ENCODE measurements at regions not wholly inside any gene's neighbourhood (a gene's known extent, or its start where the extent isn't known, plus 50 kb on each side); places are given as distances from the start of the nearest gene placed in this dataset.

GRCh38 chr18:43855376-43855775, 578.1 kb upstream of the SYT4 start:
- H3K36me3 Mint-ChIP-seq (ENCODE audit: unreplicated experiment) = no peaks in the 10 kb centered on the region
- H3K27me3 Mint-ChIP-seq (ENCODE audit: unreplicated experiment) = no peaks in the 10 kb centered on the region
- no peaks in the 10 kb centered on the region for H3K9me3 Mint-ChIP-seq (ENCODE audit: unreplicated experiment)
- no peak overlapping the region for H3K27ac Mint-ChIP-seq (ENCODE audit: unreplicated experiment)
- no peaks in the 10 kb centered on the region for H3K4me1 Mint-ChIP-seq (ENCODE audit: low read depth, unreplicated experiment)
- DNase-seq = no peak
- no peak overlapping the region for H3K4me3 Mint-ChIP-seq (ENCODE audit: unreplicated experiment)
- no peak for TF ChIP-seq CTCF (IDR thresholded peaks at IDR 0.05; ENCODE audit: partially characterized antibody, unreplicated experiment)

GRCh38 chr18:43863180-43863579, 585.9 kb upstream of the SYT4 start:
- DNase-seq = no peak

GRCh38 chr18:43866696-43867095, 589.4 kb upstream of the SYT4 start:
- no peak for DNase-seq
- H3K27me3 Mint-ChIP-seq (ENCODE audit: unreplicated experiment) = no peaks in the 10 kb centered on the region

More at GRCh38 chr18:43863180-43863579, 585.9 kb upstream of the SYT4 start:
- H3K27ac Mint-ChIP-seq (ENCODE audit: unreplicated experiment) = no peak overlapping the region
- H3K27me3 Mint-ChIP-seq (ENCODE audit: unreplicated experiment) = no peaks in the 10 kb centered on the region
- H3K4me3 Mint-ChIP-seq (ENCODE audit: unreplicated experiment) = no peak overlapping the region
- no peaks in the 10 kb centered on the region for H3K9me3 Mint-ChIP-seq (ENCODE audit: unreplicated experiment)
- H3K36me3 Mint-ChIP-seq (ENCODE audit: unreplicated experiment) = no peaks in the 10 kb centered on the region
- H3K4me1 Mint-ChIP-seq (ENCODE audit: low read depth, unreplicated experiment) = no peaks in the 10 kb centered on the region
- no peak for TF ChIP-seq CTCF (IDR thresholded peaks at IDR 0.05; ENCODE audit: partially characterized antibody, unreplicated experiment)

GRCh38 chr18:43868497-43868995, 591.3 kb upstream of the SYT4 start:
- TF ChIP-seq CTCF (IDR thresholded peaks at IDR 0.05; ENCODE audit: partially characterized antibody, unreplicated experiment) = no peak
- no peak overlapping the region for H3K27ac Mint-ChIP-seq (ENCODE audit: unreplicated experiment)
- no peaks in the 10 kb centered on the region for H3K4me1 Mint-ChIP-seq (ENCODE audit: low read depth, unreplicated experiment)
- no peaks in the 10 kb centered on the region for H3K36me3 Mint-ChIP-seq (ENCODE audit: unreplicated experiment)
- no peaks in the 10 kb centered on the region for H3K9me3 Mint-ChIP-seq (ENCODE audit: unreplicated experiment)
- no peak overlapping the region for H3K4me3 Mint-ChIP-seq (ENCODE audit: unreplicated experiment)
- no peak for DNase-seq
- no peaks in the 10 kb centered on the region for H3K27me3 Mint-ChIP-seq (ENCODE audit: unreplicated experiment)

More at GRCh38 chr18:43866696-43867095, 589.4 kb upstream of the SYT4 start:
- Mint-ChIP-seq H3K27ac (ENCODE audit: unreplicated experiment) (no peak overlapping the region), H3K36me3 (ENCODE audit: unreplicated experiment) (no peaks in the 10 kb centered on the region), H3K9me3 (ENCODE audit: unreplicated experiment) (no peaks in the 10 kb centered on the region), H3K4me1 (ENCODE audit: low read depth, unreplicated experiment) (no peaks in the 10 kb centered on the region), H3K4me3 (ENCODE audit: unreplicated experiment) (no peak overlapping the region)
- no peak for TF ChIP-seq CTCF (IDR thresholded peaks at IDR 0.05; ENCODE audit: partially characterized antibody, unreplicated experiment)

- Mint-ChIP-seq H3K27ac (ENCODE audit: unreplicated experiment) (no peak overlapping the region), H3K4me3 (ENCODE audit: unreplicated experiment) (no peak overlapping the region), H3K36me3 (ENCODE audit: unreplicated experiment) (no peaks in the 10 kb centered on the region), H3K4me1 (ENCODE audit: low read depth, unreplicated experiment) (no peaks in the 10 kb centered on the region), H3K9me3 (ENCODE audit: unreplicated experiment) (no peaks in the 10 kb centered on the region), H3K27me3 (ENCODE audit: unreplicated experiment) (no peaks in the 10 kb centered on the region)
- no peak for DNase-seq
- no peak for TF ChIP-seq CTCF (IDR thresholded peaks at IDR 0.05; ENCODE audit: partially characterized antibody, unreplicated experiment)
These were observed 592.2 kb upstream of the SYT4 start for GRCh38 chr18:43869451-43870008.

Measured in glutamatergic neuron (in vitro differentiated cells).